Caco-2 (cell line): ENCODE measurements at regions not wholly inside any gene's neighbourhood (a gene's known extent, or its start where the extent isn't known, plus 50 kb on each side); places are given as distances from the start of the nearest gene placed in this dataset.
A peak's percentile ranks its signal among the peaks of the same experiment; 100 is the strongest.

Experiments used
- BruUV-seq: library from RNA; stranded (reverse); fragments of 400-500 nt; replicated peaks from 2 replicates; lab custom pipeline; 2021; lab: Mats Ljungman, UMichigan
- CTCF ChIA-PET: fragments of 300-600 bp; sonication (Branson Sonifier 250); formaldehyde crosslinking; loops from one replicate; lab custom pipeline; 2022; ENCODE audit warnings: antibody characterized with exemption; lab: Charles Lee
- POLR2A ChIA-PET: fragments of 300-600 bp; sonication (Branson Sonifier 250); formaldehyde crosslinking; loops from one replicate; lab custom pipeline; 2022; ENCODE audit warnings: antibody characterized with exemption; lab: Charles Lee
- DNase-seq, 2 experiments: peaks; one replicate each; pipeline versions ENCODE4 v3.0.0 to v3.0.0-alpha.2; 2020 to 2022
- H3K27me3 ChIP-seq: replicated peaks from 2 replicates; pipeline ENCODE4 v1.6.0; 2011; ENCODE audit warnings: low read length; ENCODE audit not compliant: control insufficient read depth, insufficient read depth
- H3K36me3 ChIP-seq: 2 replicates; pipeline ENCODE4 v1.5.1; 2011; ENCODE audit warnings: low read length; ENCODE audit not compliant: control insufficient read depth, insufficient read depth
- H3K4me1 ChIP-seq: fragments of 250-450 bp; sonication (Bioruptor Pico); 2 replicates; pipeline ENCODE4 v1.5.1; 2020; ENCODE audit warnings: mild to moderate bottlenecking
- H3K4me3 ChIP-seq: 2 replicates; pipeline ENCODE4 v1.5.1; 2011; ENCODE audit warnings: low read depth, mild to moderate bottlenecking, control low read depth, low read length
- H3K9me3 ChIP-seq: fragments of 250-450 bp; sonication (Bioruptor Pico); 2 replicates; pipeline ENCODE4 v1.5.1; 2020; ENCODE audit warnings: mild to moderate bottlenecking, moderate library complexity
- H3K27ac Mint-ChIP-seq: one replicate; pipeline ENCODE4 v1.8.0; 2022; ENCODE audit warnings: mixed read lengths; ENCODE audit not compliant: unreplicated experiment
- H3K27me3 Mint-ChIP-seq: one replicate; pipeline ENCODE4 v1.8.0; 2022; ENCODE audit warnings: mixed read lengths; ENCODE audit not compliant: insufficient read depth, unreplicated experiment
- H3K36me3 Mint-ChIP-seq: one replicate; pipeline ENCODE4 v1.8.0; 2022; ENCODE audit warnings: mild to moderate bottlenecking, mixed read lengths; ENCODE audit not compliant: insufficient read depth, unreplicated experiment
- H3K4me1 Mint-ChIP-seq: one replicate; pipeline ENCODE4 v1.8.0; 2022; ENCODE audit warnings: low read depth, mixed read lengths; ENCODE audit not compliant: unreplicated experiment
- H3K4me3 Mint-ChIP-seq: one replicate; pipeline ENCODE4 v1.8.0; 2022; ENCODE audit warnings: mild to moderate bottlenecking, moderate library complexity, mixed read lengths; ENCODE audit not compliant: unreplicated experiment
- H3K9me3 Mint-ChIP-seq: one replicate; pipeline ENCODE4 v1.8.0; 2022; ENCODE audit warnings: mixed read lengths; ENCODE audit not compliant: unreplicated experiment
- CTCF ChIP-seq, 2 experiments: fragments of 200-600 bp in 1 of 2; IDR thresholded peaks; 1 replicate in 1 of 2; 2 replicates in 1 of 2; pipeline versions ENCODE4 v1.5.1 to v1.8.0; 2011 to 2022; ENCODE audit warnings: antibody characterized with exemption in 1 of 2, control low read depth in 1 of 2, inconsistent platforms in 1 of 2, low read depth in 1 of 2, low read length in 1 of 2, mild to moderate bottlenecking in 1 of 2, moderate library complexity in 1 of 2; ENCODE audit not compliant: insufficient read depth in 1 of 2, severe bottlenecking in 1 of 2, unreplicated experiment in 1 of 2
- intact Hi-C: fragments of 100-400 bp; cut with micrococcal nuclease; formaldehyde crosslinking; loops from one replicate; pipeline ENCODE4 v1.10.0; 2022; ENCODE audit not compliant: unreplicated experiment

- Mint-ChIP-seq H3K9me3 (no peaks in the 10 kb centered on the region), H3K27me3 (no peaks in the 10 kb centered on the region), H3K27ac (no peak overlapping the region), H3K4me1 (peaks cover 15% of the 10 kb centered on the region), H3K4me3 (no peak overlapping the region), H3K36me3 (no peaks in the 10 kb centered on the region)
- H3K4me3 ChIP-seq: no peak overlapping the region
- no peak for TF ChIP-seq CTCF (IDR thresholded peaks at IDR 0.05; ENCODE audit: insufficient read depth in 1 of 2, low read depth in 1 of 2, low read length in 1 of 2, severe bottlenecking in 1 of 2, unreplicated experiment in 1 of 2)
- CTCF ChIA-PET: interaction anchor here (0.9 to 3.2 kb wide), 3 partner anchors 9 to 118 kb away, joined by 4 to 44 read pairs (median 4); no protein-coding TSS in a partner anchor
- POLR2A ChIA-PET: interaction anchor here (2.0 kb wide), 1 partner anchor 118 kb away, joined by 6 read pairs; no protein-coding TSS in a partner anchor
- peaks cover 25% of the 10 kb centered on the region for H3K4me1 ChIP-seq
- H3K27me3 ChIP-seq: no peaks in the 10 kb centered on the region
- no peak for DNase-seq
- intact Hi-C loops: no loop called here
- H3K9me3 ChIP-seq: no peaks in the 10 kb centered on the region
- no TSS peak for BruUV-seq
- H3K36me3 ChIP-seq: no peaks in the 10 kb centered on the region
Observed at GRCh38 chr15:94001255-94001801, 230.0 kb upstream of the MCTP2 start.

GRCh38 chr15:94000606-94001005, 230.8 kb upstream of the MCTP2 start:
- Histone ChIP-seq H3K9me3 (no peaks in the 10 kb centered on the region), H3K4me1 (peaks cover 25% of the 10 kb centered on the region), H3K27me3 (no peaks in the 10 kb centered on the region), H3K4me3 (no peak overlapping the region), H3K36me3 (no peaks in the 10 kb centered on the region)
- CTCF ChIA-PET: interaction anchor here (0.9 to 3.2 kb wide), 3 partner anchors 9 to 119 kb away, joined by 4 to 44 read pairs (median 4); no protein-coding TSS in a partner anchor
- DNase-seq: peak in 1 of 2 experiments; percentile 21
- no peak overlapping the region for H3K4me3 Mint-ChIP-seq
- POLR2A ChIA-PET: interaction anchor here (2.0 kb wide), 1 partner anchor 119 kb away, joined by 6 read pairs; no protein-coding TSS in a partner anchor
- no peaks in the 10 kb centered on the region for H3K36me3 Mint-ChIP-seq
- H3K4me1 Mint-ChIP-seq: peaks cover 15% of the 10 kb centered on the region
- no TSS peak for BruUV-seq
- TF ChIP-seq CTCF (IDR thresholded peaks at IDR 0.05; ENCODE audit: insufficient read depth in 1 of 2, low read depth in 1 of 2, low read length in 1 of 2, severe bottlenecking in 1 of 2, unreplicated experiment in 1 of 2): no peak
- intact Hi-C loops: no loop called here
- no peaks in the 10 kb centered on the region for H3K9me3 Mint-ChIP-seq
- H3K27me3 Mint-ChIP-seq: no peaks in the 10 kb centered on the region
- H3K27ac Mint-ChIP-seq: no peak overlapping the region

GRCh38 chr15:93997071-93997658, 234.2 kb upstream of the MCTP2 start:
- H3K36me3 Mint-ChIP-seq: no peaks in the 10 kb centered on the region
- H3K4me1 Mint-ChIP-seq: peaks cover 15% of the 10 kb centered on the region
- H3K4me1 ChIP-seq: peaks cover 19% of the 10 kb centered on the region
- peak; percentile 73 to 85 for TF ChIP-seq CTCF (IDR thresholded peaks at IDR 0.05; ENCODE audit: insufficient read depth in 1 of 2, low read depth in 1 of 2, low read length in 1 of 2, severe bottlenecking in 1 of 2, unreplicated experiment in 1 of 2)
- intact Hi-C loops: loop anchor here (1.0 kb wide), 4 partner anchors 42 to 123 kb away; no protein-coding TSS in a partner anchor
- H3K27ac Mint-ChIP-seq: no peak overlapping the region
- BruUV-seq: no TSS peak
- H3K27me3 Mint-ChIP-seq: no peaks in the 10 kb centered on the region
- H3K9me3 Mint-ChIP-seq: no peaks in the 10 kb centered on the region
- no peaks in the 10 kb centered on the region for H3K36me3 ChIP-seq
- no peaks in the 10 kb centered on the region for H3K27me3 ChIP-seq
- ChIA-PET CTCF (interaction anchor here (0.6 to 2.0 kb wide), 3 partner anchors 22 to 967 kb away, joined by 4 to 52 read pairs (median 7); no protein-coding TSS in a partner anchor), POLR2A (no interaction called here)
- no peaks in the 10 kb centered on the region for H3K9me3 ChIP-seq
- no peak overlapping the region for H3K4me3 Mint-ChIP-seq
- DNase-seq: peak; percentile 41 to 65
- no peak overlapping the region for H3K4me3 ChIP-seq
